Activated naive CD4-positive, alpha-beta T cell treated with anti-CD3 and anti-CD28 coated beads, Interleukin-2, amount 10 ng/mL, durations not matched to agents 7 days and 5 days (primary cell): ENCODE measurements at regions not wholly inside any gene's neighbourhood (a gene's known extent, or its start where the extent isn't known, plus 50 kb on each side); places are given as distances from the start of the nearest gene placed in this dataset.
"Not testable (repeated sequence)": the region's sequence is repeated elsewhere in the genome, so short reads cannot be mapped to it uniquely, and the experiment has no call there.

Experiments used
- CTCF ChIA-PET: fragments of 350-600 bp; sonication (Branson Sonifier 250); formaldehyde crosslinking; loops from one replicate; lab custom pipeline; 2021; ENCODE audit warnings: antibody characterized with exemption; lab: Charles Lee
- DNase-seq: peaks from one replicate; pipeline ENCODE4 v3.0.0-alpha.2; 2020
- H3K27ac Mint-ChIP-seq: one replicate; pipeline ENCODE4 v1.8.0; 2021; ENCODE audit warnings: mild to moderate bottlenecking, moderate library complexity, mixed read lengths
- H3K27me3 Mint-ChIP-seq: one replicate; pipeline ENCODE4 v1.8.0; 2021; ENCODE audit warnings: mild to moderate bottlenecking, mixed read lengths
- H3K36me3 Mint-ChIP-seq: one replicate; pipeline ENCODE4 v1.8.0; 2021; ENCODE audit warnings: mixed read lengths
- H3K4me1 Mint-ChIP-seq: one replicate; pipeline ENCODE4 v1.8.0; 2021; ENCODE audit warnings: mixed read lengths
- H3K4me3 Mint-ChIP-seq: one replicate; pipeline ENCODE4 v1.8.0; 2021; ENCODE audit warnings: mild to moderate bottlenecking, moderate library complexity, mixed read lengths
- H3K9me3 Mint-ChIP-seq: one replicate; pipeline ENCODE4 v1.8.0; 2021; ENCODE audit warnings: mixed read lengths

GRCh38 chr3:11910971-11911531 is 64.4 kb upstream of the TAMM41 start:
- no peaks in the 10 kb centered on the region for H3K9me3 Mint-ChIP-seq
- H3K4me3 Mint-ChIP-seq: no peak overlapping the region
- no peaks in the 10 kb centered on the region for H3K36me3 Mint-ChIP-seq
- peaks cover 2% of the 10 kb centered on the region for H3K4me1 Mint-ChIP-seq
- H3K27me3 Mint-ChIP-seq: no peaks in the 10 kb centered on the region
- CTCF ChIA-PET: no interaction called here
- DNase-seq: no peak
- H3K27ac Mint-ChIP-seq: no peak overlapping the region

- DNase-seq, H3K27me3 Mint-ChIP-seq, H3K4me1 Mint-ChIP-seq, H3K9me3 Mint-ChIP-seq, H3K4me3 Mint-ChIP-seq, H3K36me3 Mint-ChIP-seq, CTCF ChIA-PET, H3K27ac Mint-ChIP-seq: not testable (repeated sequence)
These were observed 65.2 kb upstream of the TAMM41 start for GRCh38 chr3:11911887-11912286.

GRCh38 chr3:11913316-11913715 is 66.6 kb upstream of the TAMM41 start:
- Mint-ChIP-seq H3K36me3 (no peaks in the 10 kb centered on the region), H3K9me3 (no peaks in the 10 kb centered on the region), H3K4me1 (peaks cover 2% of the 10 kb centered on the region), H3K4me3 (no peak overlapping the region), H3K27me3 (peaks cover 4% of the 10 kb centered on the region), H3K27ac (no peak overlapping the region)
- no peak for DNase-seq
- CTCF ChIA-PET: no interaction called here

- no peak for DNase-seq
- Mint-ChIP-seq H3K9me3 (peaks cover 1% of the 10 kb centered on the region), H3K27ac (no peak overlapping the region), H3K27me3 (peaks cover 4% of the 10 kb centered on the region), H3K4me3 (no peak overlapping the region), H3K36me3 (no peaks in the 10 kb centered on the region), H3K4me1 (peaks cover 2% of the 10 kb centered on the region)
- CTCF ChIA-PET: no interaction called here
These were observed 67.4 kb upstream of the TAMM41 start for GRCh38 chr3:11914041-11914440.

GRCh38 chr3:11914651-11915050 is 68.0 kb upstream of the TAMM41 start:
- Mint-ChIP-seq H3K36me3 (no peaks in the 10 kb centered on the region), H3K27me3 (peaks cover 7% of the 10 kb centered on the region), H3K9me3 (peaks cover 1% of the 10 kb centered on the region), H3K27ac (no peak overlapping the region), H3K4me1 (no peaks in the 10 kb centered on the region), H3K4me3 (no peak overlapping the region)
- DNase-seq: no peak
- CTCF ChIA-PET: no interaction called here

- Mint-ChIP-seq H3K9me3 (peaks cover 1% of the 10 kb centered on the region), H3K4me3 (no peak overlapping the region), H3K27me3 (peaks cover 8% of the 10 kb centered on the region), H3K36me3 (no peaks in the 10 kb centered on the region), H3K4me1 (no peaks in the 10 kb centered on the region), H3K27ac (no peak overlapping the region)
- no peak for DNase-seq
- CTCF ChIA-PET: no interaction called here
These were observed 69.1 kb upstream of the TAMM41 start for GRCh38 chr3:11915621-11916424.

- H3K27me3 Mint-ChIP-seq, CTCF ChIA-PET, DNase-seq, H3K4me1 Mint-ChIP-seq, H3K9me3 Mint-ChIP-seq, H3K4me3 Mint-ChIP-seq, H3K36me3 Mint-ChIP-seq, H3K27ac Mint-ChIP-seq: not testable (repeated sequence)
These were observed 69.7 kb upstream of the TAMM41 start for GRCh38 chr3:11916425-11916762.

- peaks cover 1% of the 10 kb centered on the region for H3K9me3 Mint-ChIP-seq
- no peak for DNase-seq
- H3K4me3 Mint-ChIP-seq: no peak overlapping the region
- H3K36me3 Mint-ChIP-seq: no peaks in the 10 kb centered on the region
- H3K27me3 Mint-ChIP-seq: peaks cover 8% of the 10 kb centered on the region
- CTCF ChIA-PET: no interaction called here
- no peak overlapping the region for H3K27ac Mint-ChIP-seq
- no peaks in the 10 kb centered on the region for H3K4me1 Mint-ChIP-seq
These were observed 70.4 kb upstream of the TAMM41 start for GRCh38 chr3:11917051-11917450.

GRCh38 chr3:11919390-11919789 is 72.7 kb upstream of the TAMM41 start:
- no peak overlapping the region for H3K27ac Mint-ChIP-seq
- CTCF ChIA-PET: no interaction called here
- DNase-seq: no peak
- no peaks in the 10 kb centered on the region for H3K36me3 Mint-ChIP-seq
- H3K4me3 Mint-ChIP-seq: no peak overlapping the region
- H3K27me3 Mint-ChIP-seq: peaks cover 12% of the 10 kb centered on the region
- H3K9me3 Mint-ChIP-seq: peaks cover 1% of the 10 kb centered on the region
- no peaks in the 10 kb centered on the region for H3K4me1 Mint-ChIP-seq

- DNase-seq: no peak
- peaks cover 5% of the 10 kb centered on the region for H3K27me3 Mint-ChIP-seq
- H3K36me3 Mint-ChIP-seq: no peaks in the 10 kb centered on the region
- H3K4me3 Mint-ChIP-seq: no peak overlapping the region
- no peak overlapping the region for H3K27ac Mint-ChIP-seq
- CTCF ChIA-PET: no interaction called here
- no peaks in the 10 kb centered on the region for H3K9me3 Mint-ChIP-seq
- H3K4me1 Mint-ChIP-seq: no peaks in the 10 kb centered on the region
These were observed 77.8 kb upstream of the TAMM41 start for GRCh38 chr3:11924518-11924917.

GRCh38 chr3:11928381-11928780 is 75.8 kb upstream of the SYN2 start:
- no peak for DNase-seq
- Mint-ChIP-seq H3K4me3 (no peak overlapping the region), H3K4me1 (no peaks in the 10 kb centered on the region), H3K9me3 (no peaks in the 10 kb centered on the region), H3K36me3 (no peaks in the 10 kb centered on the region), H3K27ac (no peak overlapping the region), H3K27me3 (no peaks in the 10 kb centered on the region)
- CTCF ChIA-PET: no interaction called here

- DNase-seq: no peak
- Mint-ChIP-seq H3K9me3 (no peaks in the 10 kb centered on the region), H3K4me3 (no peak overlapping the region), H3K27me3 (no peaks in the 10 kb centered on the region), H3K36me3 (no peaks in the 10 kb centered on the region), H3K27ac (no peak overlapping the region), H3K4me1 (no peaks in the 10 kb centered on the region)
- CTCF ChIA-PET: no interaction called here
These were observed 74.7 kb upstream of the SYN2 start for GRCh38 chr3:11929531-11929930.

- H3K9me3 Mint-ChIP-seq: no peaks in the 10 kb centered on the region
- no peak overlapping the region for H3K4me3 Mint-ChIP-seq
- no peaks in the 10 kb centered on the region for H3K4me1 Mint-ChIP-seq
- CTCF ChIA-PET: no interaction called here
- DNase-seq: no peak
- no peak overlapping the region for H3K27ac Mint-ChIP-seq
- no peaks in the 10 kb centered on the region for H3K27me3 Mint-ChIP-seq
- no peaks in the 10 kb centered on the region for H3K36me3 Mint-ChIP-seq
These were observed 74.1 kb upstream of the SYN2 start for GRCh38 chr3:11930084-11930483.

- Mint-ChIP-seq H3K9me3 (no peaks in the 10 kb centered on the region), H3K4me3 (no peak overlapping the region), H3K27me3 (no peaks in the 10 kb centered on the region), H3K4me1 (no peaks in the 10 kb centered on the region), H3K27ac (no peak overlapping the region), H3K36me3 (no peaks in the 10 kb centered on the region)
- CTCF ChIA-PET: no interaction called here
- no peak for DNase-seq
These were observed 71.6 kb upstream of the SYN2 start for GRCh38 chr3:11932636-11933035.

GRCh38 chr3:11933529-11933928 is 70.7 kb upstream of the SYN2 start:
- Mint-ChIP-seq H3K4me3 (no peak overlapping the region), H3K36me3 (no peaks in the 10 kb centered on the region), H3K27ac (no peak overlapping the region), H3K9me3 (no peaks in the 10 kb centered on the region), H3K27me3 (no peaks in the 10 kb centered on the region), H3K4me1 (no peaks in the 10 kb centered on the region)
- CTCF ChIA-PET: no interaction called here
- no peak for DNase-seq
